GM10266 (cell line): ENCODE measurements at regions not wholly inside any gene's neighbourhood (a gene's known extent, or its start where the extent isn't known, plus 50 kb on each side); places are given as distances from the start of the nearest gene placed in this dataset.

Source experiments
- DNase-seq: peaks from one replicate; pipeline ENCODE4 v3.0.0; 2012; ENCODE audit errors: extremely low spot score
- TF ChIP-seq, protein P1 (sequence below): IDR thresholded peaks from 2 replicates; pipeline ENCODE4 v1.5.1; 2012; ENCODE audit warnings: mild to moderate bottlenecking, low read depth; ENCODE audit not compliant: control insufficient read depth, insufficient read depth; ENCODE audit errors: missing control alignments

DNA sequence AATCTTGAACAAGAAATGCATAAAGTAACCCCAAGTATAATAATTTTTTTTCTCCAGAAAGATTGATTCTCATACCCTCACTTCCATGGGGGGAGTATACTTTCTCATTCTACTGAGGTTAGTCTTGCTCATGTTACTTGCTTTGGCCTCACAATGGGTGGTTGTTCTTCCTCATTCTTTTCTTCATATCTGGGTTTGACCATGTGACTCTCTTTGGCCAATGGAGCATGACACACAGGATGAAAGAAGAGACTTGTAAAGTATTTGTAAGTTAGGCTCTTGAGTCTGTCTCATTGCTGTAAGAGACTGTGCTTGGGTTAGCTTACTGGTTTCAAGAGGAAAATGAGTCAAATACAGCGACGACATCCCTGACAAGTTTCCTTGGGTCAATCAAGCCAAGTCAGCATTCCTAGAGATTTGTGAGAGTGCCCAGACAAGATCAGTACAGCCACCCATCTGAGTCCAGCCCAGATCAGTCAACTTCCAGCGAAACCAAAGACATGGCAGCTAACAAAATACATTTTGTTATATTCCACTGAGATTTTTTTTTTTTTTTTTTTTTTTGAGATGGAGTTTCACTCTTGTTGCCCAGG lies 970.2 kb downstream of the BCL11A start:
- TF ChIP-seq, protein P1, sequence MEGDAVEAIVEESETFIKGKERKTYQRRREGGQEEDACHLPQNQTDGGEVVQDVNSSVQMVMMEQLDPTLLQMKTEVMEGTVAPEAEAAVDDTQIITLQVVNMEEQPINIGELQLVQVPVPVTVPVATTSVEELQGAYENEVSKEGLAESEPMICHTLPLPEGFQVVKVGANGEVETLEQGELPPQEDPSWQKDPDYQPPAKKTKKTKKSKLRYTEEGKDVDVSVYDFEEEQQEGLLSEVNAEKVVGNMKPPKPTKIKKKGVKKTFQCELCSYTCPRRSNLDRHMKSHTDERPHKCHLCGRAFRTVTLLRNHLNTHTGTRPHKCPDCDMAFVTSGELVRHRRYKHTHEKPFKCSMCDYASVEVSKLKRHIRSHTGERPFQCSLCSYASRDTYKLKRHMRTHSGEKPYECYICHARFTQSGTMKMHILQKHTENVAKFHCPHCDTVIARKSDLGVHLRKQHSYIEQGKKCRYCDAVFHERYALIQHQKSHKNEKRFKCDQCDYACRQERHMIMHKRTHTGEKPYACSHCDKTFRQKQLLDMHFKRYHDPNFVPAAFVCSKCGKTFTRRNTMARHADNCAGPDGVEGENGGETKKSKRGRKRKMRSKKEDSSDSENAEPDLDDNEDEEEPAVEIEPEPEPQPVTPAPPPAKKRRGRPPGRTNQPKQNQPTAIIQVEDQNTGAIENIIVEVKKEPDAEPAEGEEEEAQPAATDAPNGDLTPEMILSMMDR: no peak
- no peak for DNase-seq

DNA sequence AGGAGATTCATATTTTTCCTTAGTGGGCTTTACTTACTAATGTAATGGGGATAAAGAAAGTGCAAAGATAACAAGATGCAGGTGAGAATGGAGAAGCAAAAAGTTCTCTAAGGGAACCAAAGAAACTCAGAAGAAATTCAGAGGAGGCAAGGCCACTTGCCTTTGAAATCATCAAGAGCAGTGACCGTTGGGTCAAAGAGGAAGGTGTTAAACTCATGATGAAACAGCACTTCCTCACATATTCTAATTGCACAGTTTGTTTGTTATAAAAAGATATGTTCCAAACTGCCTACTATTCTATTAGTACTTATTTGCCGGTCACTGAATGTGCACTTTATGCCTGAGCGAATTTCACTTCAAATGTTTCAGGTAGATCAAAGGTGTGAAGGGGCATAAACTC lies 975.1 kb downstream of the BCL11A start:
- DNase-seq: no peak
- TF ChIP-seq, protein P1: no peak

DNA sequence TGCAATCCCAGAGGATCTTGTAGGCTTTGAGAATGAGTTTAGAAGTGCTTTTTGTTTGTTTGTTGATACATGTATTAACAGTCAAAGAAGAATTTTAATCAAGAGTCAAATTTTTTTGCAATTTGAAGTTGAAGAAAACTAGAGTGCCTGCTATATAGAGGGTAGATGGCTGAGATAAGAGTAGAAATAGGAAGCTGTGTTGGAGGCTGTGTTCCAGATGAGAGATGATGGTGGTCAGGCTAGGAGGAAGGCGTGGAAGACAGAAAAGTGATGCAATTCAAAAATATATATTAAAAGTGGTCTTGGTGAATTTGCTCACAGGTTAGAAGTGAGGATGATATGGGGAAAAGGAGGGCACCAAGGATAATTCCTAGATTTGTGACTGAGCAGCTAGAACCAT lies 978.3 kb downstream of the BCL11A start:
- DNase-seq: no peak
- TF ChIP-seq, protein P1: no peak

DNA sequence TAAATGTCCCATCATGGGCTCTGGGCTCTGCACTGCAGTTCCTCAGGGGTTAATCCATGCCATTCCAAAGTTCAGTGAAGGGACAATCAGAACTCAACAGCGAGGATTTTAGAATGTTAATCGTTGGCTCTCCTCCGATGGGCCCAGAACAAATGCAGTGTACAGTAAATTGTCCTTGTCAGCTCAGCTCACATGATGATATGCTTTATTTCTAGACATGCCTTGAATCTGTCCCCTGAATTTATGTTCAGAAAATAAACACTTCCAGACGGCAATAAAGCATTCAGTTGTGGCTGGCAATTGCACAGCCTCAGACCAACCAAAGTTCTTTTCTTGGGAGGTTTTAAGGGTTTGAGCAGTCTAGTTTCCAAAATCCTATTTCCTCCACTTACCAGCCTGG lies 981.2 kb downstream of the BCL11A start:
- no peak for DNase-seq

DNA sequence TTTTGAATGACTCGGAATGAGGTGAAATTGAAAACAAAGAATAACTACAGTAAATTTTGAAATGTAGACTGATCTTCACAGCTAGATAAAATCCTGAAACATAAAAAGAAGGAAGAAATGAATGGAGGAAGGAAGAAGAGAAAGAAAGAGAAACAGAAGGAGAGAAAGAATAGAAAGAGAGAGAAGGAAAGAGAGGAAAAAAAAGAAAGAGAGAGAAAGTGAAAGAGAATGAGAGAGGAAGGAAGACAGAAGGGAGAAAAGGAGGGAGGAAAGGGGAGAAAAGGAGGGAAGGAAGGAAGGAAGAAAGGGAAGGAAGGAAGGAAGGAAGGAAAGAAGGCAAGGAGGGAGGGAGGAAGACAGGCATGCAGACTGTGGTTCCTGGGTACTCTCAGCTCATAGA lies 982.6 kb downstream of the BCL11A start:
- DNase-seq: no peak
- TF ChIP-seq, protein P1: no peak

More for the DNA sequence above, 981.2 kb downstream of the BCL11A start:
- TF ChIP-seq, protein P1: no peak

DNA sequence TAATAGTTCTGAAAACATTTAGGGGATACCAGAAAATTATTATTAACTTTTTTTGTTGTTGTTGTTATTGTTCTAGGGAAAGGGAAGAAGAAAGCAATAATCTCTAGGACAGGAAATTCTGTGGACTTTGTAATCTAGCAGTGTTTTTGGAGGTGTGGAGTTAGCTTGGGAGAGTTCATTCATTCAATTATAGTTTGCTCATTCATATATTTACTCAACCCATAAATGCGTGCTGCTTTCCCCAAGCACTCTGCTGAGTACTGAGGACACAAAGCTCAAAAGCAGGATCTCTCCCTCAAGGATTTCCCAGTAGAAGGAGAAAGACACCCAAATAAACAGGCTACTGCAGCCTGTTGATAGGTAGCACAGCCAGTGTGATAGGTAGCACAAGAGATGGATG lies 984.3 kb downstream of the BCL11A start:
- TF ChIP-seq, protein P1: no peak
- no peak for DNase-seq

DNA sequence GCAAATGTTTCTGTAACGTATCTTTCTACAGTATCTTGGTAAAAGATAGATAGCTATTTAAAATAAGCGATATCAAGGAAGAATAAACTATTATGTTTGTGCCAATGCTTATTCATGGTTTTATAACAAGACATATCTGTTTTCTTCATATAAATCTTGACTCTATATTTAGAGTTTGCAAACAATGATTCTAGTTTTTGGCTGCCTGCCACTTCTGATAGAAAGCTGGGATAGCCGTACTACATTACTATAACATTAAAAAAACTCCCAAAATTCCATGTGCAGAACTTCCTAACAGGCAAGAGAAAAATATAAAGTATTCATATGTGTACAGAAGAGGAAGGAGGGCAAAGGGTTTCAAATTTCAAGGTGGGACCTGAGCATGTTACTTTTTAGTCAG lies 985.0 kb downstream of the BCL11A start:
- DNase-seq: no peak
- TF ChIP-seq, protein P1: no peak
